ENCODE measurements at regions not wholly inside any gene's neighbourhood (a gene's known extent, or its start where the extent isn't known, plus 50 kb on each side); places are given as distances from the start of the nearest gene placed in this dataset.

GRCh38 chr11:97201743-97202612 is 812.2 kb downstream of the JRKL start:
- DNase-seq: no peak

- no peak for DNase-seq
Measured at GRCh38 chr11:97202613-97203292, 812.9 kb downstream of the JRKL start.

GRCh38 chr11:97218011-97218410 is 828.2 kb downstream of the JRKL start:
- DNase-seq: no peak

- no peak for DNase-seq
Measured at GRCh38 chr11:97223647-97224046, 833.8 kb downstream of the JRKL start.

- no peak for DNase-seq
Measured at GRCh38 chr11:97224396-97224795, 834.6 kb downstream of the JRKL start.

- DNase-seq: no peak
Measured at GRCh38 chr11:97225794-97226193, 836.0 kb downstream of the JRKL start.

- DNase-seq: no peak
Measured at GRCh38 chr11:97229936-97230335, 840.1 kb downstream of the JRKL start.

GRCh38 chr11:97231231-97231630 is 841.4 kb downstream of the JRKL start:
- no peak for DNase-seq

GRCh38 chr11:97234016-97234415 is 844.2 kb downstream of the JRKL start:
- no peak for DNase-seq

- DNase-seq: no peak
Measured at GRCh38 chr11:97237151-97237550, 847.3 kb downstream of the JRKL start.

GRCh38 chr11:97247601-97248000 is 857.8 kb downstream of the JRKL start:
- DNase-seq: no peak

GRCh38 chr11:97254790-97255189 is 865.0 kb downstream of the JRKL start:
- DNase-seq: no peak

- no peak for DNase-seq
Measured at GRCh38 chr11:97259434-97259833, 869.6 kb downstream of the JRKL start.

- no peak for DNase-seq
Measured at GRCh38 chr11:97259884-97260283, 870.1 kb downstream of the JRKL start.

- no peak for DNase-seq
Measured at GRCh38 chr11:97263183-97263858, 873.5 kb downstream of the JRKL start.

GRCh38 chr11:97269527-97269926 is 879.7 kb downstream of the JRKL start:
- no peak for DNase-seq

GRCh38 chr11:97279341-97279740 is 889.5 kb downstream of the JRKL start:
- DNase-seq: no peak

- DNase-seq: no peak
Measured at GRCh38 chr11:97280347-97280746, 890.5 kb downstream of the JRKL start.

- DNase-seq: no peak
Measured at GRCh38 chr11:97289823-97290222, 900.0 kb downstream of the JRKL start.

- DNase-seq: no peak
Measured at GRCh38 chr11:97290464-97291041, 900.7 kb downstream of the JRKL start.

- no peak for DNase-seq
Measured at GRCh38 chr11:97296301-97296700, 906.5 kb downstream of the JRKL start.

- DNase-seq: no peak
Measured at GRCh38 chr11:97309291-97309690, 919.5 kb downstream of the JRKL start.

- no peak for DNase-seq
Measured at GRCh38 chr11:97325693-97326092, 935.9 kb downstream of the JRKL start.

Measured in T-helper 1 cell (primary cell).